ENCODE measurements at regions not wholly inside any gene's neighbourhood (a gene's known extent, or its start where the extent isn't known, plus 50 kb on each side); places are given as distances from the start of the nearest gene placed in this dataset.

DNA sequence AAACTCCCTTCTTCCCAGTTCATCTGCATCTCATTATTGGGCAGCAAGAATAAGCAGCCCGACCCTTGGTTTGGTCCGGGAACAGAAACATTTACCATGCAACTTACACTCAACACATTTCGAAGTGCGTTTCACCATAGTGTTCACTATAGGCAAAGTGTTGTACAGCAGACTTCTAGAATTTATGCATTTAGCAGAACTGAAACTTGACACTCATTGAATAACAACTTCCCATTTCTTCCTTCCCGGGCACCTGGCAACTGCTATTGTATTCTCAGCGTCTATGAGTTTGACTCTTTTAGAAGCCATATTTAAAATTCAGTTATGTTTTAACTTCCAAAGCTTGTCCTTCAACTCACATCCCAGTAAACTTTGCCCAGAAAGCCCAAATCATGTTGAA lies 840.6 kb downstream of the NLGN4X start:
- no peaks in the 10 kb centered on the region for H3K9me3 ChIP-seq
- no peaks in the 10 kb centered on the region for H3K27me3 ChIP-seq (ENCODE audit: insufficient read depth)
- no peak for DNase-seq
- WGBS (ENCODE audit: low lambda C conversion rate), result 25% methylated on average over 6 of the region's 6 CpGs
- H3K79me2 ChIP-seq (ENCODE audit: insufficient read depth), result no peaks in the 10 kb centered on the region
- CTCF ChIA-PET, result no interaction called here
- H2AFZ ChIP-seq (ENCODE audit: low read depth), result no peak overlapping the region
- no peaks in the 10 kb centered on the region for H3K36me3 ChIP-seq (replicated peaks in 1 of 2; ENCODE audit: control insufficient read depth in 1 of 2, insufficient read depth in 2 of 2, low read length in 1 of 2)
- no peaks in the 10 kb centered on the region for H3K9me2 ChIP-seq
- H3K4me3 ChIP-seq (ENCODE audit: low read depth in 2 of 2, low read length in 1 of 2), result no peak overlapping the region
- H3K4me2 ChIP-seq, result no peak overlapping the region
- no peak overlapping the region for H3K27ac ChIP-seq (ENCODE audit: low read depth in 2 of 2, low read length in 1 of 2)
- no peaks in the 10 kb centered on the region for H3K4me1 ChIP-seq (ENCODE audit: control insufficient read depth in 1 of 2, insufficient read depth in 2 of 2, low read depth in 1 of 2, low read length in 1 of 2)
- no peak overlapping the region for H3K9ac ChIP-seq
- H4K20me1 ChIP-seq (ENCODE audit: insufficient read depth), result no peaks in the 10 kb centered on the region
- POLR2A ChIA-PET, result no interaction called here
- no peaks in the 10 kb centered on the region for H3F3A ChIP-seq (replicated peaks; ENCODE audit: insufficient read depth)
- TF ChIP-seq, protein P1, sequence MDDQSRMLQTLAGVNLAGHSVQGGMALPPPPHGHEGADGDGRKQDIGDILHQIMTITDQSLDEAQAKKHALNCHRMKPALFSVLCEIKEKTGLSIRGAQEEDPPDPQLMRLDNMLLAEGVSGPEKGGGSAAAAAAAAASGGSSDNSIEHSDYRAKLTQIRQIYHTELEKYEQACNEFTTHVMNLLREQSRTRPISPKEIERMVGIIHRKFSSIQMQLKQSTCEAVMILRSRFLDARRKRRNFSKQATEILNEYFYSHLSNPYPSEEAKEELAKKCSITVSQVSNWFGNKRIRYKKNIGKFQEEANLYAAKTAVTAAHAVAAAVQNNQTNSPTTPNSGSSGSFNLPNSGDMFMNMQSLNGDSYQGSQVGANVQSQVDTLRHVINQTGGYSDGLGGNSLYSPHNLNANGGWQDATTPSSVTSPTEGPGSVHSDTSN (IDR thresholded peaks at IDR 0.05), result no peak
- TF ChIP-seq, protein P2, sequence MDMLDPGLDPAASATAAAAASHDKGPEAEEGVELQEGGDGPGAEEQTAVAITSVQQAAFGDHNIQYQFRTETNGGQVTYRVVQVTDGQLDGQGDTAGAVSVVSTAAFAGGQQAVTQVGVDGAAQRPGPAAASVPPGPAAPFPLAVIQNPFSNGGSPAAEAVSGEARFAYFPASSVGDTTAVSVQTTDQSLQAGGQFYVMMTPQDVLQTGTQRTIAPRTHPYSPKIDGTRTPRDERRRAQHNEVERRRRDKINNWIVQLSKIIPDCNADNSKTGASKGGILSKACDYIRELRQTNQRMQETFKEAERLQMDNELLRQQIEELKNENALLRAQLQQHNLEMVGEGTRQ (IDR thresholded peaks at IDR 0.05; ENCODE audit: borderline replicate concordance, low read depth, low read length), result no peak
- no peak for TF ChIP-seq SIN3A (IDR thresholded peaks at IDR 0.05; ENCODE audit: borderline replicate concordance, low read depth, low read length)
- no peak for TF ChIP-seq NRF1 (IDR thresholded peaks at IDR 0.05; ENCODE audit: low read depth, low read length)
- TF ChIP-seq, protein P3, sequence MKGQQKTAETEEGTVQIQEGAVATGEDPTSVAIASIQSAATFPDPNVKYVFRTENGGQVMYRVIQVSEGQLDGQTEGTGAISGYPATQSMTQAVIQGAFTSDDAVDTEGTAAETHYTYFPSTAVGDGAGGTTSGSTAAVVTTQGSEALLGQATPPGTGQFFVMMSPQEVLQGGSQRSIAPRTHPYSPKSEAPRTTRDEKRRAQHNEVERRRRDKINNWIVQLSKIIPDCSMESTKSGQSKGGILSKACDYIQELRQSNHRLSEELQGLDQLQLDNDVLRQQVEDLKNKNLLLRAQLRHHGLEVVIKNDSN (IDR thresholded peaks at IDR 0.05; ENCODE audit: borderline replicate concordance, low read depth), result no peak
- TF ChIP-seq MEF2A (IDR thresholded peaks at IDR 0.05; ENCODE audit: borderline replicate concordance, low read depth), result no peak
- no peak for TF ChIP-seq POLR2AphosphoS5 (IDR thresholded peaks at IDR 0.05; ENCODE audit: low read depth, low read length)
- TF ChIP-seq, protein P4, sequence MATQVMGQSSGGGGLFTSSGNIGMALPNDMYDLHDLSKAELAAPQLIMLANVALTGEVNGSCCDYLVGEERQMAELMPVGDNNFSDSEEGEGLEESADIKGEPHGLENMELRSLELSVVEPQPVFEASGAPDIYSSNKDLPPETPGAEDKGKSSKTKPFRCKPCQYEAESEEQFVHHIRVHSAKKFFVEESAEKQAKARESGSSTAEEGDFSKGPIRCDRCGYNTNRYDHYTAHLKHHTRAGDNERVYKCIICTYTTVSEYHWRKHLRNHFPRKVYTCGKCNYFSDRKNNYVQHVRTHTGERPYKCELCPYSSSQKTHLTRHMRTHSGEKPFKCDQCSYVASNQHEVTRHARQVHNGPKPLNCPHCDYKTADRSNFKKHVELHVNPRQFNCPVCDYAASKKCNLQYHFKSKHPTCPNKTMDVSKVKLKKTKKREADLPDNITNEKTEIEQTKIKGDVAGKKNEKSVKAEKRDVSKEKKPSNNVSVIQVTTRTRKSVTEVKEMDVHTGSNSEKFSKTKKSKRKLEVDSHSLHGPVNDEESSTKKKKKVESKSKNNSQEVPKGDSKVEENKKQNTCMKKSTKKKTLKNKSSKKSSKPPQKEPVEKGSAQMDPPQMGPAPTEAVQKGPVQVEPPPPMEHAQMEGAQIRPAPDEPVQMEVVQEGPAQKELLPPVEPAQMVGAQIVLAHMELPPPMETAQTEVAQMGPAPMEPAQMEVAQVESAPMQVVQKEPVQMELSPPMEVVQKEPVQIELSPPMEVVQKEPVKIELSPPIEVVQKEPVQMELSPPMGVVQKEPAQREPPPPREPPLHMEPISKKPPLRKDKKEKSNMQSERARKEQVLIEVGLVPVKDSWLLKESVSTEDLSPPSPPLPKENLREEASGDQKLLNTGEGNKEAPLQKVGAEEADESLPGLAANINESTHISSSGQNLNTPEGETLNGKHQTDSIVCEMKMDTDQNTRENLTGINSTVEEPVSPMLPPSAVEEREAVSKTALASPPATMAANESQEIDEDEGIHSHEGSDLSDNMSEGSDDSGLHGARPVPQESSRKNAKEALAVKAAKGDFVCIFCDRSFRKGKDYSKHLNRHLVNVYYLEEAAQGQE (IDR thresholded peaks at IDR 0.05; ENCODE audit: low read depth, low read length), result no peak
- TF ChIP-seq EZH2phosphoT487 (IDR thresholded peaks at IDR 0.05; ENCODE audit: borderline replicate concordance, low read depth), result no peak
- TF ChIP-seq TEAD4 (IDR thresholded peaks at IDR 0.05; ENCODE audit: borderline replicate concordance, insufficient read depth), result no peak
- TF ChIP-seq FOXM1 (IDR thresholded peaks at IDR 0.05; ENCODE audit: low read depth), result no peak
- no peak for TF ChIP-seq EP300 (IDR thresholded peaks at IDR 0.05; ENCODE audit: borderline replicate concordance in 1 of 2, low read depth in 1 of 2, low read length in 1 of 2)
- TF ChIP-seq CHD2 (IDR thresholded peaks at IDR 0.05; ENCODE audit: low read length, partially characterized antibody), result no peak
- TF ChIP-seq GABPA (IDR thresholded peaks at IDR 0.05; ENCODE audit: low read depth), result no peak
- no peak for TF ChIP-seq NFIC (IDR thresholded peaks at IDR 0.05; ENCODE audit: borderline replicate concordance)

Data from SK-N-SH (cell line).